ENCODE measurements at regions not wholly inside any gene's neighbourhood (a gene's known extent, or its start where the extent isn't known, plus 50 kb on each side); places are given as distances from the start of the nearest gene placed in this dataset.

DNA sequence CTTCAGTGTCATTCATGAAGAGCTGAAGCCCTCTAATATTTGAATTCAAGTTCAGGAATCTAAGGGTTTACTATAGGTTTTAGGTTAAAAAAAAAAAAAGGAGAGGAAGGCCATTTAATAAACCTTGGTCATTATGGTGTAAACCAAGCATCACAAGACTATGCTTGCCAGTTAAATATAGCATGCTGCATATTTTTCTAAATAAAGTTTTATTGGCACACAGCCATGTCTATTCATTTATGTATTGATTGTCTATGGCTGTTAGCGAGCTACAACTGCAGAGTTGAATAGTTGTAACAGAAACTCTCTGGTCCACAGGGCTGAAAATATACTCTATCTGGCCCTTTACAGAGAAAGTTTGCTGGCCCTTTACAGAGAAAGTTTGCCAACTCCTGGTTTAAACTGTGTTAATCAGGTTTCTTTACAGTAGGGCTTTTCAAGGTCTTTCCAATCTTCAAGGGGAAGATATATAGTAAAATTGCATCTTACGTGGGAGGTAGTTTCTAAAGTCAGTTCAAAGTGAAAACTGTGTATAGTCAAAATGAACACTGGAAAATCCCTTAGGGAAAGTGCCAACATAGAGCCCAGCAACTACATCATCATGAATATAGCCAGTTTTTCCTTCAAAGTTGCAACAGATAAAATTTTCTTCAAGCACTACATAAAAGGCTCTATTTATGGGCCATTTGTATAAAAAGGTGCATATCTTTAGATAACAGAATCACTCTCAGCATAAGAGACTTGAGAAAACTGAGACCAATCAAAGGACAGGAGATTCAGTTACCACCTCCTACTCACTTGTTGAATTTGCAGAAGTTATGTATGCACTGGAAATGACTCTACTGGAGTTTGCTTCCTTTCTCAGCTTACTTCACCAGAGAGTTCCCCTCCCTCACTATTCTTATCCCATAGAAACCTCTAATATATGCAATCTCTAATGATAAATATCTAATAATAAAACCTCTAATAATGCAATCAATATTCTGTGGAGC lies 49.7 kb upstream of the FRMD4B start:
- no peak for DNase-seq

Data from T1000 (cell line).